Activated CD4-positive, alpha-beta T cell treated with anti-CD3 and anti-CD28 coated beads, Interleukin-2, Interleukin-6, amounts not matched to agents 100 ng/mL and 50 ng/mL, durations not matched to agents 16 hours and 8 hours (primary cell): ENCODE measurements at regions not wholly inside any gene's neighbourhood (a gene's known extent, or its start where the extent isn't known, plus 50 kb on each side); places are given as distances from the start of the nearest gene placed in this dataset.

Experiments
- DNase-seq: peaks from one replicate; pipeline ENCODE4 v3.0.0-alpha.2; 2020

- no peak for DNase-seq
Measured at GRCh38 chr6:54991761-54992330, 145.3 kb downstream of the FAM83B start.

- DNase-seq = peak; percentile 1
Measured at GRCh38 chr6:54992789-54993188, 146.2 kb downstream of the FAM83B start.

GRCh38 chr6:54993294-54993693, 146.7 kb downstream of the FAM83B start:
- no peak for DNase-seq

- DNase-seq = no peak
Measured at GRCh38 chr6:54993948-54994347, 147.4 kb downstream of the FAM83B start.

- DNase-seq = no peak
Measured at GRCh38 chr6:54998576-54998975, 152.0 kb downstream of the FAM83B start.

GRCh38 chr6:55003719-55004430, 157.3 kb downstream of the FAM83B start:
- DNase-seq = no peak

- no peak for DNase-seq
Measured at GRCh38 chr6:55009131-55009530, 162.6 kb downstream of the FAM83B start.

GRCh38 chr6:55011034-55011433, 163.3 kb upstream of the HCRTR2 start:
- no peak for DNase-seq

GRCh38 chr6:55012454-55012853, 161.9 kb upstream of the HCRTR2 start:
- no peak for DNase-seq

GRCh38 chr6:55014321-55015088, 159.8 kb upstream of the HCRTR2 start:
- DNase-seq = no peak

- DNase-seq = no peak
Measured at GRCh38 chr6:55016261-55016660, 158.1 kb upstream of the HCRTR2 start.

GRCh38 chr6:55017555-55018300, 156.6 kb upstream of the HCRTR2 start:
- no peak for DNase-seq

- no peak for DNase-seq
Measured at GRCh38 chr6:55019591-55019990, 154.7 kb upstream of the HCRTR2 start.

GRCh38 chr6:55023230-55023629, 151.1 kb upstream of the HCRTR2 start:
- DNase-seq = no peak

GRCh38 chr6:55033016-55033546, 141.2 kb upstream of the HCRTR2 start:
- DNase-seq = no peak

- no peak for DNase-seq
Measured at GRCh38 chr6:55034752-55035151, 139.6 kb upstream of the HCRTR2 start.

- no peak for DNase-seq
Measured at GRCh38 chr6:55040102-55040848, 134.0 kb upstream of the HCRTR2 start.

- no peak for DNase-seq
Measured at GRCh38 chr6:55046869-55047422, 127.4 kb upstream of the HCRTR2 start.

- DNase-seq = no peak
Measured at GRCh38 chr6:55047451-55048044, 126.8 kb upstream of the HCRTR2 start.

GRCh38 chr6:55049866-55050265, 124.4 kb upstream of the HCRTR2 start:
- DNase-seq = no peak

GRCh38 chr6:55052846-55053245, 121.5 kb upstream of the HCRTR2 start:
- no peak for DNase-seq

GRCh38 chr6:55058682-55059081, 115.6 kb upstream of the HCRTR2 start:
- DNase-seq = no peak
